Cortex of kidney (tissue), 1 donor: ENCODE measurements at regions not wholly inside any gene's neighbourhood (a gene's known extent, or its start where the extent isn't known, plus 50 kb on each side); places are given as distances from the start of the nearest gene placed in this dataset.
"Not testable (repeated sequence)": the region's sequence is repeated elsewhere in the genome, so short reads cannot be mapped to it uniquely, and the experiment has no call there.

Experiments used
- DNase-seq: peaks from one replicate; lab custom pipeline; 2025; lab: John Stamatoyannopoulos, UW

DNA sequence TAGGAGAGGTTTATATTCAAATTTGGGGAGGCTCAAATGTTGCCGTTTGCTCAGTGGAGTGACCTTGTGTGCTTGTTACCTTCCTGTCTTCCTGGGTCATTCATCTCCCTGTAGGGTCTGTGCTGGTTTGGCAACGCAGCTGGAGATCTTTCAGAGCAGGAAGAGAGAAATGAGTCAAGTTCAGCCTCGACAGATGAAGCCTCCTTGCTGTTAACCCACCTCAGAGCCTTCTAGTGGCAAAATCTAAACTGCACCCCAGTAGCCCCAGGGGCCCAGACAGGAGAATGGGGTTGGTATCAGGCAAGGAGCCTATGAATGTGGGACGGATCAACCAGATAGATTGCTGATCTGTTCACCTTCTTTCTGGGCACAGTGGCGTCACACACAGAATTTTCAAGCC is 999.3 kb downstream of the VRK1 start:
- DNase-seq = no peak

DNA sequence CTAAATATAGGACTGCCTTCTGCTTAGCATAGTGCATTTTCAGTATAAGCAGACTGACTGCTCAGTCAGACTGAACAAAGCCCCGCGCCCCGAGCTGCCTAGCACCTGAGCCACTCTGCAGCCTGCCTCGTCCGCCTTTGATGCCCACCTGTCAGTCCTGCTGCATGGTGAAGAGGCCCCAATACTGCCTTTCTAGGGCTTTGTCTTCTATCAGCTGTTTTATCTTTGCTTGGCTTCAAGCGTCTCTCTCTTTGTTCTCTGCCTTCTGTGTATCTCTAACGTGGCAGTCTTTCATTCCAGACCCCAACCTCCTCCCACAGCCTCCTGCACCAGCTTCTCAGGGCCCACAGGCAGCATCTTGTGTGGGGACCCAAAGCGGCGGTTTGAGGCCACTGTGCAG is 1001.0 kb downstream of the VRK1 start:
- no peak for DNase-seq

DNA sequence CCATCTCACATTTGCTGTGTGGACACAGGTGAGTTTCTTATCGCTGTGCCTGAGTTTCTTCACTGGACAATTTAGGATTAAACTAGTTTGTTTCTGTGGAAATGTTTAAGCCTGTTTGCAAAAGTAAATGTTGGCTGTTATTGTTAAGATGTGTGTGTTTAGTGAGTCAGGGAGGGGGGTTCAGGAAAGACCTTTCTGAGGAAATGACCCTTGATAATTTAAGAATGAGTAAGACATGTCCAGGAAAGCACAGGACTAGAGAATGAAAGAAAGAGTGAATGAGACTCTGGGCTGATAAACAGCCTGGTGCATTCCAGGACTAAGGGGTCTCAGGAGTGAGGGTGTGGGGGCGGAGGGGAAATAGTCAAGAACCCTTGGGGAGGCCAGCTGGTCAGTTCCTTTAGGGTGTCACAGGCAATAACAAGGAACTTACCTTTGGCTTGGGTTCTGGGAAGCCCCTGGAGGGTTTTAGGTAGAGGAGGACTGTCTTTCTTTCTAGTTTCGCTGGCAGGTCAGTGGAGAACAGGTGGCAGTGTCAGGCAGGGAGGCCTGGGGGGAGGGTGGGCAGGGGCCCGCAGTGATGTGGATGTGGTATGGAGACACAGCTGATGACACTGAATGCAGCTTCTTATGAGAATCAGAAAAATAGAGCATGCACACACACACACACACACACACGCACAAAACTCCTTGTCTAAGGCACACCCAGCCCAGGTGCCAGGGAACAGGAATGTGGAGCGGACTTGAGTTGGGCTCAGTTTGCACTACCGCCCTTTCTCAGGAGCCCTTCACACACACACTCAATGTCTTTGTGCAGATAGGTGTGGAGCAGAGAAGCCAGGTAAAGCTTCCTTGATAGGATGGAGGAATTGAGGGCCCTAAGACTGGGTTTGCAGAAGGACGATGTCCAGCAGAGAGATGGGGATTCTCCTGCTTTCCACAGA is 1005.5 kb downstream of the VRK1 start:
- DNase-seq = no peak

DNA sequence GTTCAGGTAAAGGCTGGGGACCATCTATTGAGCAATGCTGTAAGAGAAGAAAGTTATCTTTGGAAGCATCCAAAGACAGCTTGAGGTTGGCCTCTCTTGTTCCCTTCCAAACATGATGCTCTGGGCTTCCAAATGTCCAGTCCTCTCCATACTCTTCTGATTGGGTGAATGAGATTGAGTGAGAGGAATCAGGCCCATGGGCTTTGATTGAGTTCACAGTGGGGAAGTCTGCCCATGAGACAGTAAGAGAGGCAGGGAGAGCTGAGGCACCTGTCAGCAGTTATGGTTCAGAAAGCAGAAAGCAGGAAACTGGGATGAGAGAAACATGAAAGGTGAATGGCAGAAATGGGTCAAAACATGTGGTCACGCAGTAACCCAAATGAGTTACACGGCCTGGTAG is 1006.9 kb downstream of the VRK1 start:
- DNase-seq = no peak

DNA sequence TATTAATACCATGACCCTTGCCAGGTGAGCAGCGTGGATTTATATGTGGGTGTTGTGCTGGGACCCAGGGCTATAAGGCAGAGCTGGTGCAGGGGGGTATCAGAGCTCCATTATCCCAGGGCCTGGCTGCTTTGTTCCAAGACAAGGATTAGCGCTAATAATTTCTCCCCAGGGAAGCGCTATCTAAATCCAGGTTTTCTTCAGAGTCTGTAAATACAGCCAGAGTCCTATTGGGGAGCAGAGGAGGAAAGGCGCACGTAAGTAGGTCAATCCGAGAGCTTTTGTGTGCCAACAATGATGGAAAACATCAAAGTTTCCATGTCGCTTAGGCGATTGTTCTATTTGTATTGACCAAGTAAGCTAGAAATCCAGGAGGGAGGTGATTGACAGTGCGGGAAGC is 1009.7 kb downstream of the VRK1 start:
- no peak for DNase-seq

- DNase-seq = not testable (repeated sequence)
Measured at GRCh38 chr14:97808541-97808940, 1011.4 kb downstream of the VRK1 start.

GRCh38 chr14:97813556-97813955 is 1016.4 kb downstream of the VRK1 start:
- no peak for DNase-seq

DNA sequence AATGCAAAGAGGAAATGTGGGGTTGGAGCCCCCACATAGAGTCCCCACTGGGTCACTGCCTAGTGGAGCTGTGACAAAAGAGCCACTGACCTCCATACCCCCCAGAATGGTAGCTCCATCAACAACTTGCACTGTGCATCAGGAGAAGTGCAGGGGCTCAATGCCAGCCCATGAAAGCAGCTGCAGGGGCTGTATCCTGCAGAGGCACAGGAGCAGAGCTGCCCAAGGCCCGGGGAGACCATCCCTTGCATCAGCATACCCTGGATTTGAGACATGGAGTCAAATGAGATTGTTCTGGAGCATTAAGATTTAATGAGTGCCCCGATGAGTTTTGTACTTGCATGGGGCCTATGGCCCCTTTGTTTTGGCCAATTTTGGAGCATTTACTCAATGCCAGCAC is 1023.6 kb downstream of the VRK1 start:
- no peak for DNase-seq

- no peak for DNase-seq
Measured at GRCh38 chr14:97824218-97824617, 1027.0 kb downstream of the VRK1 start.

GRCh38 chr14:97827746-97828145 is 1030.6 kb downstream of the VRK1 start:
- no peak for DNase-seq

- DNase-seq = no peak
Measured at GRCh38 chr14:97832776-97833175, 1035.6 kb downstream of the VRK1 start.

GRCh38 chr14:97838986-97839385 is 1041.8 kb downstream of the VRK1 start:
- DNase-seq = no peak

- no peak for DNase-seq
Measured at GRCh38 chr14:97840159-97840558, 1043.0 kb downstream of the VRK1 start.

GRCh38 chr14:97841762-97842161 is 1044.6 kb downstream of the VRK1 start:
- no peak for DNase-seq

DNA sequence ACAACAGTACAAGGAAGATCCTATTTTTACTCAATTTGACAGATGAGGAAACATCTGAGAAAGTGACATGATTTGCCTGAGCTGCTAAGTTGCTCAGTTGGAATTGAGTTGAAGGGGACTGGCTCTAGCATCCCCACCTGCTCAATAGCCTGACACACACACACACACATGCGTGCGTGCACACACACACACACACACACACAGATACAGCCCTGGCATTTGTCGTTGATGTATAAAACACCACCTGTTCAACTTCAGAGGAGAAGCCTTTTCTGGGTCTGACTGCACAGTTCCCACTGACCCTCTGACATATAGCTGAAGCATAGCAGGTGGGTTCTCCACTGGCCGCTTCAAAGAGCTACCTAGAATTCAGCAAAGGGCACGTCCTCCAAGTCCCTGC is 1045.9 kb downstream of the VRK1 start:
- DNase-seq = no peak

DNA sequence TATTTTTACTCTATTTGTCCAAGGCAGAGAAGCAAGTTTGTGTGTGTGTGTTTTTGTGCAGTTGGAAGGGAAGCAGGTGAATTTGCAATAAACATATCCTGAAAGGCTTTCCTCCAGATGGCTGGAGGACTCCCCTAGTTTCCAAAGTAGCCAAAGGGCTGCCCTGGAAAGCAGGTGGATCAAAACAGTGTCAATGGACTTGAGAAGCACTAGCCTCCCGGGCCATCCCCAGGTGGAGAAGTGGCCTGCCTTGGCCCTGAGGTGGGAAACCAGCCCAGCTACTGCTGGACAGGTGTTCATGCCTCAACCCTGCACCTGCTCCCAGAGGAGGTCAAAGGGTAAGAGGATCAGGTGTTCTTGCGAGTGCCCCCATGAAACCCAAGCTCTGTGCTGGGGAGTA is 1046.9 kb downstream of the VRK1 start:
- DNase-seq = no peak

GRCh38 chr14:97846156-97846555 is 1049.0 kb downstream of the VRK1 start:
- no peak for DNase-seq

GRCh38 chr14:97848317-97848980 is 1051.3 kb downstream of the VRK1 start:
- no peak for DNase-seq

GRCh38 chr14:97850466-97850865 is 1053.3 kb downstream of the VRK1 start:
- DNase-seq = no peak

- no peak for DNase-seq
Measured at GRCh38 chr14:97850886-97851285, 1053.7 kb downstream of the VRK1 start.

GRCh38 chr14:97851428-97851995 is 1054.3 kb downstream of the VRK1 start:
- no peak for DNase-seq

DNA sequence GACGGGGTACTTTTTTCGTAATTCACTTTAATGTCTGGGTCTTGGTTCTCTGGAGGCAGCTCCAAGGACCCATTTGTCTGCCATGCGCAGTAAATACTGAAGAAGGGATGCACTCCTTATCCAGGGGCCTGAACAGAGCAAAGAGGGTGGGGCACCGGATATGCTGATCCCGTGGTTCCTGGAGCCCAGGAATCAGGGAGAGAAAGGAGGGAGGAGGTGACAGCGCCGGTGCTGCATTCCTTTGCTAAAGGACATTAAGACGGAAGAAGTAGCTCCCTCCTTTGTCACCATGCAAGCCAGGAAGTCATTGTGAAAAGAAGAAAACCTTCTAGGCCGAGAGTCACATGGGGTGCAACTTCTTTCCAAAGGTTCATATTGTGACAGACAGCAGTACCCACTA is 1057.7 kb downstream of the VRK1 start:
- no peak for DNase-seq

DNA sequence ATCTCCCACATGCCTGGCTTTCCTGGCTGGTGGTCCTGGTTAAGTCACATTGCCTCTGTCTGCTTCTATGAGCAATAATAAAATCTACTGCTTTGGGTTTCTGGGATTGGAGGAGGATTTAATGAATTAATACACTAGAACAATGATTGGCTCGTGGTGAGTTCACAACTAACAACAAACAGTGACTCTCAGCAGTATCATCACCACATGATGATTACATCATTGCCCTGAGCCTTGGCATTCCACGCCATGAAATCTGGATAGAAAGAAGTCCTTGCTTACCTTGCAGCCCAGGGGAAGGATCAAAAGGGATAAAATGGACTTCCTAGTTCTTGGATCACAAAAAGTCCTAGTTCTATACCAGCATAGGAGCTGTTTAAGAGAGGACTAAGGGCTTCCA is 1069.0 kb downstream of the VRK1 start:
- DNase-seq = no peak
